Suprapubic skin (tissue), 4 donors: ENCODE measurements at regions not wholly inside any gene's neighbourhood (a gene's known extent, or its start where the extent isn't known, plus 50 kb on each side); places are given as distances from the start of the nearest gene placed in this dataset.

ENCODE experiments used
- EP300 ChIP-seq: sonication (generic); formaldehyde crosslinking; IDR thresholded peaks from one replicate; pipeline ENCODE4 v1.6.1; 2017; ENCODE audit warnings: antibody characterized with exemption
- POLR2A ChIP-seq, 2 donors: fragments of 450-650 bp; IDR thresholded peaks; one replicate each; pipeline ENCODE4 v1.6.1; 2017; ENCODE audit warnings: antibody characterized with exemption in 2 of 2, mild to moderate bottlenecking in 2 of 2, moderate library complexity in 2 of 2
- POLR2AphosphoS5 ChIP-seq, 3 donors: sonication (generic); formaldehyde crosslinking; IDR thresholded peaks; one replicate each; pipeline ENCODE4 v1.6.1; 2017; ENCODE audit warnings: antibody characterized with exemption in 3 of 3
- TF ChIP-seq, protein P1 (sequence below), 2 donors: fragments of 200-600 bp in 1 of 2; fragments of 450-650 bp in 1 of 2; sonication (generic) in 1 of 2; IDR thresholded peaks; one replicate each; pipeline ENCODE4 v1.5.1; 2016 to 2019; ENCODE audit warnings: antibody characterized with exemption in 2 of 2, mild to moderate bottlenecking in 1 of 2, moderate library complexity in 1 of 2

DNA sequence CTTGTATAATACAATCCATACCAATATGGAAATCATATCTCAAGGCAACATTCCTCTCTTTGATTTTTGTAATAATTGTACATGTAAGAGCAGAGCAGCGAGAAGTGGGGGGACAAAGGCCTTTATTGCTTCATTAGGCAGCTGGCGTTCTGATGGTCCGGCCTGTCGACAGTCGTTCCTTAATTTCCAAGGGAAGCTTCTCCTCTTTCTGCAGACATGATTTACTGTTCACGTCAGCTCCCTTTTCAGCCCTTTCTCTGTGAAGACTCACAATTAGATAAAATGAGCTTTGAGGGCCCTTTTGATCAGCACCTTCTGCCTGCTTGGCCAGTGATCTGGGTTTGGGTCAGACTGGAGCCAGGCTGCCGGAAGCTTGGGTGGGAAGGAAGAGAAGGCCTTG, 65.6 kb upstream of the CTBP2 start:
- no peak for TF ChIP-seq POLR2A (IDR thresholded peaks at IDR 0.05)
- TF ChIP-seq, protein P1, sequence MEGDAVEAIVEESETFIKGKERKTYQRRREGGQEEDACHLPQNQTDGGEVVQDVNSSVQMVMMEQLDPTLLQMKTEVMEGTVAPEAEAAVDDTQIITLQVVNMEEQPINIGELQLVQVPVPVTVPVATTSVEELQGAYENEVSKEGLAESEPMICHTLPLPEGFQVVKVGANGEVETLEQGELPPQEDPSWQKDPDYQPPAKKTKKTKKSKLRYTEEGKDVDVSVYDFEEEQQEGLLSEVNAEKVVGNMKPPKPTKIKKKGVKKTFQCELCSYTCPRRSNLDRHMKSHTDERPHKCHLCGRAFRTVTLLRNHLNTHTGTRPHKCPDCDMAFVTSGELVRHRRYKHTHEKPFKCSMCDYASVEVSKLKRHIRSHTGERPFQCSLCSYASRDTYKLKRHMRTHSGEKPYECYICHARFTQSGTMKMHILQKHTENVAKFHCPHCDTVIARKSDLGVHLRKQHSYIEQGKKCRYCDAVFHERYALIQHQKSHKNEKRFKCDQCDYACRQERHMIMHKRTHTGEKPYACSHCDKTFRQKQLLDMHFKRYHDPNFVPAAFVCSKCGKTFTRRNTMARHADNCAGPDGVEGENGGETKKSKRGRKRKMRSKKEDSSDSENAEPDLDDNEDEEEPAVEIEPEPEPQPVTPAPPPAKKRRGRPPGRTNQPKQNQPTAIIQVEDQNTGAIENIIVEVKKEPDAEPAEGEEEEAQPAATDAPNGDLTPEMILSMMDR (IDR thresholded peaks at IDR 0.05): no peak
- no peak for TF ChIP-seq POLR2AphosphoS5 (IDR thresholded peaks at IDR 0.05)
- TF ChIP-seq EP300: no peak
